Heart right ventricle (tissue), 16 donors: ENCODE measurements at regions not wholly inside any gene's neighbourhood (a gene's known extent, or its start where the extent isn't known, plus 50 kb on each side); places are given as distances from the start of the nearest gene placed in this dataset.

Source experiments
- ATAC-seq, 8 donors: fragments of 200-7000 bp; cut with Tn5 transposase; one replicate each; pipeline ENCODE4 v1.9.1; 2020; ENCODE audit warnings: mild to moderate bottlenecking in 8 of 8, moderate library complexity in 8 of 8, moderate number of reproducible peaks in 1 of 8
- DNase-seq, 2 donors: peaks; one replicate each; pipeline ENCODE4 v3.0.0-alpha.2; 2020
- H3K27ac ChIP-seq, 10 donors: fragments of 200-600 bp; sonication (generic) in 2 of 10; one replicate each; pipeline versions ENCODE4 v1.5.0 to v1.8.0; 2020 to 2022; ENCODE audit warnings: mild to moderate bottlenecking in 3 of 10
- H3K27me3 ChIP-seq, 7 donors: fragments of 200-600 bp; one replicate each; pipeline ENCODE4 v1.8.0; 2021 to 2022; ENCODE audit warnings: mild to moderate bottlenecking in 2 of 7
- H3K36me3 ChIP-seq, 9 donors: fragments of 200-600 bp; sonication (generic) in 1 of 9; one replicate each; pipeline versions ENCODE4 v1.5.0 to v1.8.0; 2020 to 2022; ENCODE audit warnings: mild to moderate bottlenecking in 2 of 9
- H3K4me1 ChIP-seq, 9 donors: fragments of 200-600 bp; sonication (generic) in 1 of 9; one replicate each; pipeline versions ENCODE4 v1.5.0 to v1.8.0; 2020 to 2022; ENCODE audit warnings: mild to moderate bottlenecking in 4 of 9
- H3K4me3 ChIP-seq, 10 donors: fragments of 200-600 bp; sonication (generic) in 2 of 10; one replicate each; pipeline versions ENCODE4 v1.5.0 to v1.8.0; 2020 to 2022; ENCODE audit warnings: mild to moderate bottlenecking in 7 of 10, moderate library complexity in 2 of 10
- H3K9me3 ChIP-seq, 11 donors: fragments of 200-600 bp in 10 of 11; sonication (generic) in 2 of 11; one replicate each; pipeline versions ENCODE4 v1.5.0 to v1.8.0; 2013 to 2022; ENCODE audit warnings: mild to moderate bottlenecking in 2 of 11, control low read depth in 1 of 11, moderate library complexity in 1 of 11
- CTCF ChIP-seq, 9 donors: fragments of 200-600 bp; sonication (generic) in 2 of 9; IDR thresholded peaks; one replicate each; pipeline versions ENCODE4 v1.5.0 to v1.8.0; 2021 to 2022; ENCODE audit warnings: antibody characterized with exemption in 9 of 9, mild to moderate bottlenecking in 5 of 9, moderate library complexity in 1 of 9
- WGBS, 2 donors: extraction: QIAGEN DNeasy Blood & Tissue Kit; methylation state at CpG; one replicate each; pipeline ENCODE4 v1.1.7; 2013; ENCODE audit warnings: inconsistent platforms in 1 of 2; 5-methylcytosine and 5-hydroxymethylcytosine counted together
- intact Hi-C, 10 donors: fragments of 100-400 bp; cut with DNase I; formaldehyde crosslinking; loops; one replicate each; pipeline versions ENCODE4 v1.11.1 to v1.14.2; 2022
- donor health status: Arrhythmogenic right ventricular cardiomyopathy.
- donor health status: ischemic (EF 13 %, LVEDD 7.1; RV severe dilation, severe dysfunction).
- donor health status: healthy with polysubstance abuse.
- donor health status: DM: no; HTN: yes; CAD: no.
- donor health status: DM: no; HTN: no; CAD: no.
- donor health status: ischemic (EF 25% LVEDD 6.9; RV normal size, moderate dysfunction).
- donor health status: ischemic (EF 25% LVEDD 5.7; RV mildly dilated, moderate dysfunction).
- donor health status: healthy.
- donor health status: DM: yes; HTN: yes; CAD: no.
- donor health status: Ischemic cardiomyopathy.
- donor health status: ischemic (EF 35%, LVEDD 5.7; RV mildly dilated, moderate dysfunction).
- donor health status: nonischemic (EF 11% LVEDD 7.7; RV severe dilation, severe dysfunction).
- donor health status: DM: yes; HTN: yes; CAD: no.
- donor health status: PGD.
- donor health status: ischemic (EF 29% LVEDD 5.4; RV normal size, mild dysfunction).
- donor health status: nonischemic (EF 23%, LVEDD 6.1; RV moderate dilation, normal function).

GRCh38 chr6:56346958-56347357 lies 99.6 kb upstream of the COL21A1 start:
- DNase-seq (no peak), ATAC-seq (no peak)
- intact Hi-C loops: no loop called here
- Histone ChIP-seq H3K27ac (no peak overlapping the region), H3K36me3 (no peaks in the 10 kb centered on the region), H3K9me3 (no peaks in the 10 kb centered on the region), H3K4me3 (no peak overlapping the region), H3K4me1 (peaks cover 0 to 12% (median 0%) of the 10 kb centered on the region in 9 donors), H3K27me3 (peaks cover 0 to 3% (median 0%) of the 10 kb centered on the region in 7 donors)
- TF ChIP-seq CTCF (IDR thresholded peaks at IDR 0.05): no peak
- 78 to 83% methylated on average over 4 of the region's 4 CpGs for WGBS, 2 donors

DNA sequence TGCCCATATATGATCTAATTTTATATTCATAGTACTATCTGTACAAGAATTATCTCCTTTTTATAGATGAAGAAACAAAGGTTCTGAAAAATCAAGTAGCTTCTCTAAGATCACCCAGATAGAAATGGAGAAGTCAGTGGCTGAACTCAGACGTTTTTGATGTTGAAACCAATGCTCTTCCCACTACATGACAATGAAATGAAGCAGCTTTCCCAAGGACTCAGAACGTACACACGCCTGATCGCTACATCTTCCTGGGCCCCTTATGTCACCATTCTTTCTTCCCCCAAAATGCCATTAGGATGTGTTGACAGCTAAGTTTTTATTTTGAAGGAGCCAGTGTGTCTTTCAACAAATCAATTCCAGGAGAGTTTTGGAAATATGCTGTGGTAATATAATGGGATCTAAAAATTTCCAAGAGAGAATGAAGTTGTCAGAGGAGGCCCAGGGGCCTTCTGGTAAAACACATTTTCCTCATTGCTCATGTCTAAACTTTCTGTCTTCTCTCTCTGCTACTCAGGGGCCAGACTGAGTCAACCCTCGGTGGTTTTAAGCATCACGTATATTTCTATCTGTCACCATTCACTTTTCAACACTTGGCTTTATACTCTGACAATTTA lies 98.1 kb upstream of the COL21A1 start:
- no peak for TF ChIP-seq CTCF (IDR thresholded peaks at IDR 0.05)
- DNase-seq: no peak
- intact Hi-C loops: no loop called here
- no peaks in the 10 kb centered on the region for H3K9me3 ChIP-seq
- H3K27me3 ChIP-seq: peaks cover 0 to 3% (median 0%) of the 10 kb centered on the region in 7 donors
- no peak for ATAC-seq
- H3K4me3 ChIP-seq: no peak overlapping the region
- H3K36me3 ChIP-seq: no peaks in the 10 kb centered on the region
- 64 to 65% methylated on average over 6 of the region's 6 CpGs for WGBS, 2 donors
- no peak overlapping the region for H3K27ac ChIP-seq
- H3K4me1 ChIP-seq: peaks cover 0 to 12% (median 0%) of the 10 kb centered on the region in 9 donors

- intact Hi-C loops: no loop called here
Measured at GRCh38 chr6:56343295-56343694, 95.9 kb upstream of the COL21A1 start.

DNA sequence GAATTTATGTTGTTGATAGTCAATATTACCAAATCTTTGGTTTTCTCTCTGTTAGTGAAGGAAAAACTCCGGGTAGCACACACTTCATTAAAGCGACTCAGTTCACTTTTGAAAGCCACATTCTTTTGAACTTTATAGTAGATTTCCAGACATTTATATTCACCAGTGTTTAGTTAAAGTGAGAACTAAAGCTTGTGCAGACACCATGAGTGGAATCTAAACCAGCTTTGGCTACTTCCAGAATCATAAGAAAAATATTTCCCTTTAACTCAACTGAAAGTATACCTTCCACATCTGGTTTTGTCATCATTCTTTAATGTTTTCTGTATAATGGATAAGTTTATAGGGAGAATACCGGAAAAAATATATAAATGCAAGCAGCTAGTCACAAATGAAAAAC lies 92.1 kb upstream of the COL21A1 start:
- Histone ChIP-seq H3K9me3 (no peaks in the 10 kb centered on the region), H3K4me3 (no peak overlapping the region), H3K4me1 (peaks cover 0 to 7% (median 0%) of the 10 kb centered on the region in 9 donors), H3K27ac (no peak overlapping the region), H3K36me3 (no peaks in the 10 kb centered on the region), H3K27me3 (no peaks in the 10 kb centered on the region)
- DNase-seq: no peak
- TF ChIP-seq CTCF (IDR thresholded peaks at IDR 0.05): no peak
- intact Hi-C loops: no loop called here
- 52 to 67% methylated on average over 3 of the region's 3 CpGs for WGBS, 2 donors
- no peak for ATAC-seq

More at GRCh38 chr6:56343295-56343694, 95.9 kb upstream of the COL21A1 start:
- 88 to 96% methylated on average over 2 of the region's 2 CpGs for WGBS, 2 donors
- no peak overlapping the region for H3K4me3 ChIP-seq
- DNase-seq (no peak), ATAC-seq (no peak)
- no peak overlapping the region for H3K27ac ChIP-seq
- no peaks in the 10 kb centered on the region for H3K27me3 ChIP-seq
- no peak for TF ChIP-seq CTCF (IDR thresholded peaks at IDR 0.05)
- no peaks in the 10 kb centered on the region for H3K9me3 ChIP-seq
- H3K36me3 ChIP-seq: no peaks in the 10 kb centered on the region
- peaks cover 0 to 5% (median 0%) of the 10 kb centered on the region in 9 donors for H3K4me1 ChIP-seq
